GM19043 (cell line): ENCODE measurements at regions not wholly inside any gene's neighbourhood (a gene's known extent, or its start where the extent isn't known, plus 50 kb on each side); places are given as distances from the start of the nearest gene placed in this dataset.

Source experiments
- ATAC-seq: cut with Tn5 transposase; IDR thresholded peaks from one replicate; pipeline ENCODE4 v1.9.1; 2021; ENCODE audit warnings: low read depth; ENCODE audit not compliant: unreplicated experiment

DNA sequence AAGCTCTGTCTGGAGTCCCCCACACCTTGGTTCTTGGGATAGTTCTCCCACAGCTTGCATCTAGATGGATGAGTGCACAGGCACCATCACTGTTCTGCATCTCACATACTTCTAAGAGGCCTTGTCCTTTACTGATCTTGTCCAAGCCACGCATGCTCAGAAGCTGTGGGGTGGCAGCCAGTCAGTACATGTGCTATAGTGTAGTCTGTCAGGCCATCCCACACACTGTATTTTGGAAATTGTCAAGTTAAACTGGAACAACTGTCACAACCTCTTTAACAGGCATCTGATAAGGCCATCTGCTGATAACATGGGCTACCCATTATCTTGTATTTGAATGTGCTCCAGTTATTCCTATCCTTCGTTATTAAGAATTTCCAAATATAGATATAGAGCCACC, 296.5 kb upstream of the AZI2 start:
- ATAC-seq: no peak

DNA sequence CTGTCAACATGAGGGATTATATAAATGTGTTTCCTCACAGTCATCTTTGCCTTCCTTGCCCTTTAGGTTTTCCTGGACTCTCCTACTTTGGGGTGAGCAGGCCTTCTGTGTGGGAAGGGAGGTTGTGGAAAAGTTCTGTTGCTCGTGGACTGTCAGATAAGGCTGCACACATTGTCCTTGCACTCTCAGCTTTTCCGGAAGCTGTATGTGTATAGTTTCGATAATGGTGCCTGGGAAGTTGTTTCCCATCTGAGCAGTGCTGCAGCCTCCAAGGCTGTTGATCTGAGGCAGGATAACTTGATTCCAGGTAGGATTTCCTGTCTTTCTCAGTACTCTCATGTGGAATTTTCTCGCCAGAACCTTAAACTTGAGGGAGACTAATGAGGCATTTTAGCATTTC, 297.8 kb upstream of the AZI2 start:
- ATAC-seq: no peak

DNA sequence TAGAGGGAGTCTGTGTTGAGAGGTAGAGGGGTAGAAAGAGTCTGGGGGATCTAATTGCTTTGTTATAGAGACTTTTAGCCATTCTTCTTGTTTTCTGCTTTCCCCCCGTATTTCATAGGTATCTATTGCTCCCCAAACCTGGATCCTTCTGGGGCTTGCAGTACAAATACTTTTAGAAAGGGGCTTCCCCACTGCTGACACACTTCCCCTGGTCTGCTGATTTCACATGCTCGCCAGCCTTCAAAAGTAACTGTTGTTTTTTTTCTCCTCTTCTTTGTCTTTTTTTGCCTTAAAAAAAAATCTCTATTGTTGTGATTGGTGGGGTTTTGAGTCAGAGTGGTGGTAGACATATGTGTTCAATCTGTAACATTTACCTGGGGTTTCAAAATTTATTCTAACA, 300.6 kb upstream of the AZI2 start:
- no peak for ATAC-seq

DNA sequence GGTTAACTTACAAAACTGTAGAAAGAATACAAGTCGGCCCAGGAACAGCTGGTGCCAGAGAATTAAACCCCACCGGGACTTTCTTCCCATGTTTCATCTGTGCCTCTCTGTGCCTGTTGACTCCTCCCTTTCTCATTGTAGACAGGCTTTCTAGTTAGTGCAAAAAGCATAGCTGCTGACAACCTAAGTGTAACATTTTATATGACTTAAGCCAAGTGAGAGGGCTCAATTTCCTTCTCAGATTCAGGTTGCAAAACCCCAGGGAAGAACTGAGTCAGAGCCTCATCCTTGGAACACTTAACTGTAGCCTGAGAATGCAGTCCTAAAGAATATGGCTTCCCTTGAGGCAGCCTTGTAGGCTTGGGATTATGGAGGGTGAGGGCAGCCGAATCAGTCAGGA, 302.5 kb upstream of the AZI2 start:
- ATAC-seq: no peak

DNA sequence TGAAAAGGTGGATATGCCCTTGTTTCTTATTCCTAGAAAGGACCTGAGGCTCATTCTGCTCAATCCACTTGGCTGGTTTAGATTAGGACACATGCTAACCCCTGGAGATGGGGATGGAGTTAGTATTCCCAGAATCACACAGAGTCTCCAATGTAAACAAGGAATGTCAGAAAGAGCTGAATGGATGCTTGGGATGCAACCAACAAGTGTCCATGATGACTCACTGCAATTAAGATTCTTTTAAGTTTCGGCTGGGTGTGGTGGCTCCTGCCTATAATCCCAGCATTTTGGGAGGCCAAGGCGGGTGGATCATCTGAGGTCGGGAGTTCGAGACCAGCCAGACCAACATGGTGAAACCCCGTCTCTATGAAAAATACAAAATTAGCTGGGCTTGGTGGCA, 315.5 kb upstream of the AZI2 start:
- ATAC-seq: no peak

DNA sequence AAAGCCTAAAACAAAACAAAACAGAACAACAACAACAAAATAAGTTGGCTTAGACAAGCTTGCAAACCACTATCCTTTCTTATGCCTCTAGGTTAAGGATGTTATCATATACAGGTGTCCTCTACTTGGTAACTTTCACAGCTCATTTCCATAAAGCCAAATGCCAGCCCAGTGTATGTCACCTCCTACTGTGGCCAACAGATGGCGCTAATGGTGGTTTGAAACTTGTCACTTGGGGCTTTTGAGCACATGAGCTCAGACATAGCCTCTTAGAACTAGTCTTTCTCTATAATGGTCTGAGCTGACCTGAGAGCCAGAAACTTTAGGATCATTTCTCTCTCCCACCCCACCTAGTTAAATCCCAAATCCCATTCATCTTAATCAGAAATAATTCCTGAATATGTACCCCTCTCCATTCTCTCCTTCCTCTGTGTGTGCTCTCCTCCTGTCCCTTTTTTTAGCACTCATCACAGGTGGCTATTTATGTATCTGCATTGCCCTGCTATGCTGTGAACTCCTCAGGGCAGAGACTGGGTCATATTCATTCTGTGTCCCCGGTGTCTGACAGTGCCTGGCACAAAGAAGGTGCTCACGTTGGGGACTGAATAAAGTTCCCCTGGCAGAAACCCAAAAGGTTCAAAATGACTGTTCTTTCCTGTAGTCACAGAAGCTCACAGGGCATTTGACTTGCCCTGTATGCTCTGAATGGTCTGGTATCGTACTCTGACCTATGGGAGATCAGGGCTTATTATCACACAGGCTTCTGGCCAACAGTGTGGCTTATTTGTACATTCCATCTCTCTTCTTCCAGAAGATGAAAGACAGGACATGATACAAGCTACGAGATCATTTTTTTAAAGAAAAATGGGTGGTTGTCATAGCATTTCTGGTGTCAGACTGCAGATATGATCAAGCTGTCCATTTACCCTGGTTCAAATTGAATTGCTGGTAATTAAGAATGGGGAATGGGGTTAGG, 319.3 kb upstream of the AZI2 start:
- peak; percentile 95 for ATAC-seq

DNA sequence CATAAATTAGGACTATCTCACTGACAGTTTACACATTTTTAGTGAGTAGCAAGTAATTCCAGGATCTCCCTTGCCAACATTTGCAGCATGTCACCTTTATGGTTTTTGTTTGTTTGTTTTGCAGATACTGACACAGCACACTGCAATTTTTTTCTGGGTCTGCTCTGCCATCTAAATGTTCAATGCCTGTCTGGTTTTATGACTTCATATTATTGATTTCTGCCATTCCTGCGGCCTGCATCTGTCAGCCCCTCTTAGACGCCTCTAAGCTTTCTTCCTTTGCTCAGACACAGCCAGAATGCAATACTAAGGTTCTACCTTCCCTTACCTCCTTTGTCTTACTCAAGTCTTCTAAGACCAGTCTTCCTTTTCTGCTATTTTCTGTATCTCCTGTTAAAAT, 321.2 kb upstream of the AZI2 start:
- ATAC-seq: no peak

DNA sequence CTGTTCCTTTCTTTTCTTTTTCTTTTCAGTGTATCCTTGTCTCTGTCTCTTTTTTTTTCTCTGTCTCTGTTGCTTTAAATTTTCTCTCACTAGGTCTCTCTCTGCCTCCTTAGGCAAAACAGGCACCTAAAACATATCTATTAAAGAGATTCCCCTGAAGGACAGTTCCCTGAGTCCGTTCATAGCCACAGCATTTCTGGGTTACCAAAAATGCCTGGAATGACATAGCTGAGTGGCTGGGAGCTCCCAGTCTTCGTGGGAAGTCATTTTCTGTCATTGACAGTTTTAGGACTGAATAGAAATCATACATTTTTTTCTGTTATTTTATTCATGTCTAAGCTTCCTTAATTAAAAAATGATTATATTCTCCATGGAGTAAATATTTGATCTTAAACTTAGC, 323.8 kb upstream of the AZI2 start:
- no peak for ATAC-seq

DNA sequence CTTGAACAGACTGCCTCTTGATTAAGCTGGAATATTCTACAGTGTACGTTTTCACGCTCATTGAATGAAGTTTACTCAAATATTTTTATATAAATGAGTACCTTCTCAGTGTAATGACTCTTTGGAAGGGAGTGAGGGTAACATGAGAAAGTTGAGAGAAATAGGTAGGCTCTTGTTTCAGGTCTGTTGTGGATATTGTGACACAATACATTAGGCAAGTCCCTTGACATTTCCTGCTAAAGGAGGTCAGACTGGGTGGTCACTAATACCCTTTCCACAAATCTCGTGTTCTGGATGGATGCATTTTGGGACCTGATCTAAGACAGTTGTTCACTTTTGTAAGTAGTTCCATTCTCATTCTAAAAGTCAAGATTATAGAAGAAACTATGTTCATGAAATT, 324.8 kb upstream of the AZI2 start:
- ATAC-seq: no peak

DNA sequence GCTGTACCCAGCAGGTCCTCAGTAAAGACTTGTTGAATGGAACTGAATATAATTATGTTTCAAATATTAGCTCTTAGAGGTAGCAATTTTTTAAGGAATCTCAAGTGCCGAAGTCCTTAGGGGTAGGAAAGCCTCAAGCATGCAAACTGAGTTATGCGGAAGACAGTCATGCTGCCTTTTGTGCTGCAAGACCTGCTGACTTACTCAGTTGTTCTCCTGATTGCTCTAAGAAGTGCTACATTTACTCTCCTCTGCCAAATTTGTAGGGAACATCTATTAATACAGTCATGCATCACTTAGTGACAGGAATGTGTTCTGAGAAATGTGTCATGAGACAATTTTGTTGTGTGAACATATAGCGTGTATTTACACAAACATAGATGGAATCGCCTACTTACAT, 325.6 kb upstream of the AZI2 start:
- no peak for ATAC-seq

DNA sequence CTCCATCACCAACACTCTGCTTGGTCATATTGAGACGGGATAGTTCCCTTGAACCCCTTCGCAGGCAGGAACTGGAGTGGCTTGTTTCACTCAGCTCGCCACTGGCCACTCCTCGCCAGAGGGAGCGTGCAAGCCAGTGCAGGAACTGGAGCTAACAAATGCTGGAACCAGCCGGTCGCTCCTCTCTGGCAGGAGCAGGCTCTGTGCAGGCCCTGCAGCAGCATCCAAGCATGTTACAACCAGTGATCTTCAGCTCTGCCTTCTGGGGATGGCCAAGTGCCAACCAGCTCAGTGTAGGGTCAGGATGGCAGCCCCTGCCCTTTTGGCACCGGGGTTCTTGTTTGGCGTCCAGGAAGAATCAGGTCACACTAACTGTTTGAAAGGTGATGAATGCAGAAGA, 329.0 kb upstream of the AZI2 start:
- no peak for ATAC-seq

DNA sequence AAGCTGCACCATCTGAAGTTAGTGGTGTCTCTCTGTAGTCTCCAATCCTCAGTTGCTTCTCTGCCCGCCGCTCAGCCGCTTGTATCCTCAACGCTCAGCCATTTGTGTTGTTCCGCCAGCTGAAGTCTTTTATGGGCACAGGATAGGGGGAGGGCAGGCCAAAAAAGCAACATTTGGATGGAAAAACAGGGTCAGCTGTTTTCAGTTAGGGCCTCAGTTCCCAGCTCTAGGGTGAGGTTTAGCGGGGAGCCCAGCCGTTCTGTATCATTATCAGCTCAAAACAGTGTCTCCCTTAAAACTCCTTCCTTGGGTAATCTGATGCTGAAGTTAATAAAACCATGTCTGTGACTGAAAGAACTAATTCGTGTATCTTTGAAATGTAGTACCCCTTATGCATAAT, 329.5 kb upstream of the AZI2 start:
- ATAC-seq: no peak

DNA sequence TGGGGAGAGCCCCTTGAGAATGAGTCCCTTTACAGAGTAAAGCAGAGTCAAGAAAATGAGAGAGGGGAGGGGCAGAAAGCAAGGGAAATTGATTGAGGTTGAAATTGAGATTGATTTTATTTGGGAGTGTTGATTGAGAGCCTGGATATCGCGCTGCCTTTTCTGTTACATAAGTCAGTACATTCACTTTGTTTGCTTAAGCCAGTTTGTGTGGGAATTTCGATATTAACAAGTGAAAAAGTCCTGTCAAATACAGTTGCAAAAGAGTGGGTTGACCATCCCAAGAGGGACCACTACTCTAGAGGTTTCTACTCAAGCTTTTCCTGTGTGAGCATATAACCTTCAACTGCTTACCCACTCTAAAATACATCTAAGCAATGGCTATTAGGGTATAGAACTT, 331.4 kb upstream of the AZI2 start:
- no peak for ATAC-seq

DNA sequence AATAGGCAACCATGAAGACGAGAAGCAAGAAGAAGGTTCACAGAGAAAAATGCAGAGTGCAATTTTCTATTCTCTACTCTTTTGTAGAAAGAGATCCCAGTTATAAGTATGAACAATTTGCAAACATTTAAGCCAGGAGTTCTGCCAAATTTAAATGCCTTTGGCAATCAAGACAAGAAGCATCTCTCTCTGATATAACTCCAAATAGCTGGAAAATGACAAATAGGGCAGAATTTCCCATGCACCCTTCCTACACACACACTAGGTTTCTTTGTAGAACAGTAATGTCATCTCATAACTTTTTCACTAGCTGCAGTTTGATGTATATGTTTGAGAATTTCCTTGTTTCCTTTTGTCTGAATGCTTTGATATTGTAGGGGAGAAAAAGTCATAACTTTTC, 333.5 kb upstream of the AZI2 start:
- no peak for ATAC-seq

DNA sequence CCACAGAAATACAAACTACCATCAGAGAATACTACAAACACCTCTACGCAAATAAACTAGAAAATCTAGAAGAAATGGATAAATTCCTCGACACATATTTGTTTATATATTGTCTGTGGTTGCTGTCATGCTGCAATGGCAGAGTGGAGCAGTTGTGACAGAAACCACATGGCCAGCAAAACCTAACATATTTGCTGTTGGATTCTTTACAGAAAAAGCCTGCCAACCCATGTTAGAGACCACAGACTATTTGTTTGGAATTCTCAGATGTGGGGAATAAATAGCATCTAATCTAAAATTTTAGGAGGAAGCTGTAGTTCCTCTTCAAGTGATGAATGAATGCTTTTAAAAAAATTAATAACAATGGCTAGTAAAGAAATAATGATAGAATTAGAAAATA, 341.6 kb upstream of the AZI2 start:
- no peak for ATAC-seq

DNA sequence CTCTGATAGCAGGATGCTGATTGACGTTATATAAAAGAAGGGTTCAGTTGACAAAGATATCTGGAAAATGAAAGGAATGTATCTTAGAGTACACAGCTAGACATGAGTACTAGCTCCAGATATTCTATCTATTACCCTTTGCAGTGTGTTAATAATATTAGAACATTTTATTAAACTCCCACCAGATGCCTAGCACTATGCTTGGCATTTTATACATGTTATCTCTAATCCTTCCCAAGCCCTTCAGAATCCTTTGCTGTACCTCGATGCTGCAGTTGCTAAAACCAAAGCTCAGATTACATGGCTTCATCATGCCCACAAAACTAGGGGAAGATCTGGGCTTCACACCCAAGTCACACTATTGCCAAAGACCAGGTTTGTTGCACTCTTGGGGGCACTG, 350.1 kb upstream of the AZI2 start:
- ATAC-seq: no peak

DNA sequence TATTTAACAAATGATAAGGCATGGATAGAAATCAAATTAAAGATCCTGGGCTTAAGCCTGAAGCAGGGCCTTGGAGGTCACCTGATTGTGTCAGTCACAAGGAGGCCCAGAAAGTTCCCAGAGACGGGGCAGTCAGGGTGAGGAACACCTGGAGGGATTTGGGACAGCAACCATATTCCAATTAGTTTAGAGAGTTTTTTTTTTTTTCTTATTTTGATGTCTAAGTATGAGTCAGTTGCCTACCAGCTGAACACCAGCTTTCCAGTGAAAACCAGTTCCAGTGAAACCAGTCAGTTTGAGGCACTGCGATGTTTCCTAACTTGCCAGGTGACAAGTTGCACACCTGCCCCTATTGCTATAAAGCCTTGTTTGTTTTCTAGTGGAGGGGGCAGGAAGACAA, 350.7 kb upstream of the AZI2 start:
- no peak for ATAC-seq

DNA sequence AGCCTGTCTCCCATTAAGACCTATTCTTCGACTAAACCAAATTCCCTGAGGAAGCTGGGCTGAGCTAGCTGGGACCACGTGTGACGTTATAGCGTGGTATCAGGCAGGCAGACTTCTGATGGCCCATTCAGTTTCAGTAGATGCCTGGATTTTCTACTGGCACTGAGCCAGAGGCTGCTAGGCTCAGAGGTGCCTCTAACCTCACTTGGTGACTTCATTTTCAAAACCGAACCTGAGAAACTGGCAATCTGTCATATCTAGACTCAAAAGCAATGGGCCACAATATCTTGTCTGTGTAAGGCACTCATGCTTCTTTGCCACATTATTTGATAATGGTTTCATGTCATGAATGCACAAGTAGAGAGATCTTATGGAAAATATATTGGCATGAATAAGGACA, 352.1 kb upstream of the AZI2 start:
- no peak for ATAC-seq

DNA sequence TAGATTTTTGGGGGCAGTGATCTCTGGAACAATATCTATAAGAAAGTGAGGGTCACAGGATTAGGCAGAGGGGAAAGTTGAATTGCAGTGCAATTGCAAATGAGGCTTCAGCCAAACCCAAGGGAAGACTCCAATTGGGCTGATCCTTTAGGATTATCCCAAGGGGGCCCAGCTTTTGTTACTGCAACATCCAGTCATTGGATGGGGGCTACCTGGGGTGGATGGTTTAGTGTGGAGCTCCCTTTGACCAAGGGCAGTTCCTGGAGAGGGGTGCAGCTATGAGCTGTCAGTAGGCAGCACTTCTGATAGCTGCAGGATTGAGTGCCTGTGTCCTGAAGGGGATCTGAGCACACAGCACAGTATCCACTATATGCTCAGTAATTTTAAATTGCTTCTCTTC, 355.2 kb upstream of the AZI2 start:
- ATAC-seq: no peak

DNA sequence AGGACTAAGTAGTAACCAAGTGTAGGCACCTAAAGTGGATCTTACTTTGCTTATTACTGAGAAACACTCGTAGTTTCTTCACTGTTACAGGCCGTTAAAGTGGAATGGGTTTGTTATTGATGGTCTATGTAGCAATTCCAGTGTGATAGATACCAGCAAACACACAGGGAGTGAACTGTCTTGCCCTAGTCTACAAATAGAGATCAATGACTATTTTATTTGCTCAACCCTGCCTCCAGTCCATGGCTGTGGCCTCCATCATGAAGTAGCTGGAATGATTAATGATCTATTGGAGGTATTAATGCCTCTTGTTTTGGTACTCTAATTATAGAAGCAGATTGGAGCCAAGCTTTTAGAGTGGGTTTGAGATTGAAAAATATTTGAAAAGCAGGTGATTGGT, 362.7 kb upstream of the AZI2 start:
- no peak for ATAC-seq

DNA sequence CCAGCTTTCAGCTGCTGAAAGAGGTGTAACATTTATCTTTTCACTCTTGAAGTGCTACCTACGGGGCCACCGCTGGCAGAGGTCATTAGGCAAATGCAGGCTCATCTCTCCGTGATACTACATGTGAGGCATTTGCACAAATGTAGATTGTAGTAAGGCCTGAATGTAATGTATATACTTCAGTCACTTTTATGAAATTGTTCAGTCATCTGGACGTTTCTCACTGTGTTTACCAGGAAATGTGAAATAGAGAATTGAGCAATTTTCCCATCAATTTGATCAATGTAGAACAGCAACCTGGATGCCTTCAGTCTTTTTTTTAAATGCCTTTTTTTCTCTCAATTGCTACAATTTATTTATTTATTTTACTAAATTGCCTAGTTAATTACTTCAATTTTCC, 368.3 kb upstream of the AZI2 start:
- ATAC-seq: no peak

DNA sequence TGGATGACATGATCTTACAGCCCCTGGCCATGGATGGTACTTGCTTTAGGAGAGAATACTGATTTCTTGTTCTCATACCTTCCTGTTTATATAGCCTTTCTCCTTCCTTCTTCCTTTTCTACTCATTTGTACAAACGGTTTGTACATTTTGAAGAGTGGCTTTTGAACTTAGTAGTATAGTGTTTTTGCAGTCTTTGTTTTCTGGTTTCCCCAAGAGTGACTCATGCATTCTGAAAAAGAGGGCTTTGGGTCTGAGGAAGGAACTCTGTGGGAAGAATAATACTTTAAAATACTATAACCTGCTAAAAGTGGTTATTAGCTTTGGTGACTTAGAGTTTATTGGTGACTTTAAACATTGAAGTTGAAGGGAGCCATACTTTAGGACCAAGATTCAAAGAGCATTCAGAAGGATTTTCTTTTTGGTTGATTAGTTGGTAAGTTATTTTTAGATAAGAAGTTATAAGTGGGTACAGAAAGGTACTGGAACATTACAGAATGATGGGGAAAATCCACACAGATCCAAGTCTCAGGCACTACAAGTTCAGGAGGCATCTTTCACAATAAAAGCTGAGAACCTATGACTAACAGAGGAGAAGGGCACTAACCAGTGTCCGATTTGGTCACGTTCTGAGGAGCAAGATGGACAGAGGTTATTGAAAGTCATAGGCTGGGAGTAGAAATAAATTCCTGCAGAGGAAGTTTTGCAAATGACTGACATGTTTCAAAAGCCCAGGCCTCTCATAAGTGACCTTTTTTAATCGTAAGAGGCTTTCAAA, 369.6 kb upstream of the AZI2 start:
- ATAC-seq: no peak
